DOHH2 (cell line): ENCODE measurements at regions not wholly inside any gene's neighbourhood (a gene's known extent, or its start where the extent isn't known, plus 50 kb on each side); places are given as distances from the start of the nearest gene placed in this dataset.

ENCODE experiments used
- EZH2phosphoT487 ChIP-seq: fragments of 200-600 bp; sonication (generic); IDR thresholded peaks from 2 replicates; pipeline ENCODE4 v1.6.1; 2017; ENCODE audit warnings: borderline replicate concordance, mild to moderate bottlenecking, antibody characterized with exemption, low read length, moderate library complexity, mixed read lengths
- TF ChIP-seq, protein P1 (sequence below): fragments of 200-600 bp; sonication (generic); IDR thresholded peaks from one replicate; pipeline ENCODE4 v1.5.1; 2014; ENCODE audit warnings: antibody characterized with exemption, mild to moderate bottlenecking, low read depth, low read length; ENCODE audit not compliant: poor library complexity, severe bottlenecking

DNA sequence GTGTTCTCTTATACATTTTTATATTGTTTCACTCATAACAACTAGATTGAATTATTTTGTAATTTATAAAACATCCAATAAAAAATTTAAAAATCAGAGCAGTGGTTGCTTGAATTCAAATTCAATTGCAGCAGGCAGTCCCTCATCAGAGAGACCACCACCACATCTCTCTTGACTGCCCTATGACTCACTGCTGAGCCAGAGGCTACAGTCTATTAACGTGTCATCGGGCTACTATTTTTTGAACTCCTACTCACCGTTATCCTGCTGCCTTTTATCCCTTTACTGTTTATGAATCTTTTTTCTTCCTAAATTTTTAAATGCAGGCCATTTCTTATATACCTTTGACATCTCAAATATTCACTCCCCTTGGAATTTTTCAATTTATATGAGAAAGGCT lies 144.7 kb downstream of the BARHL2 start:
- TF ChIP-seq, protein P1, sequence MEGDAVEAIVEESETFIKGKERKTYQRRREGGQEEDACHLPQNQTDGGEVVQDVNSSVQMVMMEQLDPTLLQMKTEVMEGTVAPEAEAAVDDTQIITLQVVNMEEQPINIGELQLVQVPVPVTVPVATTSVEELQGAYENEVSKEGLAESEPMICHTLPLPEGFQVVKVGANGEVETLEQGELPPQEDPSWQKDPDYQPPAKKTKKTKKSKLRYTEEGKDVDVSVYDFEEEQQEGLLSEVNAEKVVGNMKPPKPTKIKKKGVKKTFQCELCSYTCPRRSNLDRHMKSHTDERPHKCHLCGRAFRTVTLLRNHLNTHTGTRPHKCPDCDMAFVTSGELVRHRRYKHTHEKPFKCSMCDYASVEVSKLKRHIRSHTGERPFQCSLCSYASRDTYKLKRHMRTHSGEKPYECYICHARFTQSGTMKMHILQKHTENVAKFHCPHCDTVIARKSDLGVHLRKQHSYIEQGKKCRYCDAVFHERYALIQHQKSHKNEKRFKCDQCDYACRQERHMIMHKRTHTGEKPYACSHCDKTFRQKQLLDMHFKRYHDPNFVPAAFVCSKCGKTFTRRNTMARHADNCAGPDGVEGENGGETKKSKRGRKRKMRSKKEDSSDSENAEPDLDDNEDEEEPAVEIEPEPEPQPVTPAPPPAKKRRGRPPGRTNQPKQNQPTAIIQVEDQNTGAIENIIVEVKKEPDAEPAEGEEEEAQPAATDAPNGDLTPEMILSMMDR, result no peak
- TF ChIP-seq EZH2phosphoT487, result no peak
